ENCODE measurements at regions not wholly inside any gene's neighbourhood (a gene's known extent, or its start where the extent isn't known, plus 50 kb on each side); places are given as distances from the start of the nearest gene placed in this dataset.
"Not testable (repeated sequence)": the region's sequence is repeated elsewhere in the genome, so short reads cannot be mapped to it uniquely, and the experiment has no call there.

- not testable (repeated sequence) for TF ChIP-seq EZH2phosphoT487 (IDR thresholded peaks at IDR 0.05; ENCODE audit: insufficient read depth, low read depth); EZH2 (IDR thresholded peaks at IDR 0.05; ENCODE audit: insufficient read depth, poor library complexity, severe bottlenecking)
Measured at GRCh38 chr4:162739596-162739995, 427.1 kb downstream of the NAF1 start.
